OCI-LY1 (cell line): ENCODE measurements at regions not wholly inside any gene's neighbourhood (a gene's known extent, or its start where the extent isn't known, plus 50 kb on each side); places are given as distances from the start of the nearest gene placed in this dataset.

Source experiments
- H2AFZ ChIP-seq: fragments of 200-600 bp; sonication (generic), shearing (Covaris generic); 2 replicates; pipeline ENCODE4 v1.6.0; 2014; ENCODE audit warnings: antibody characterized with exemption, mild to moderate bottlenecking, low read length
- H3F3A ChIP-seq: fragments of 200-600 bp; sonication (generic), shearing (Covaris generic); 2 replicates; pipeline ENCODE4 v1.6.0; 2014; ENCODE audit warnings: mild to moderate bottlenecking, antibody characterized with exemption, low read length, moderate library complexity; ENCODE audit not compliant: insufficient read depth
- H3K27ac ChIP-seq: fragments of 200-600 bp; sonication (generic); 2 replicates; pipeline ENCODE4 v1.5.1; 2014; ENCODE audit warnings: low read length, mixed run types, mild to moderate bottlenecking, low read depth; ENCODE audit not compliant: poor library complexity, severe bottlenecking
- H3K27me3 ChIP-seq: fragments of 200-600 bp; sonication (generic); 2 replicates; pipeline ENCODE4 v1.6.0; 2014; ENCODE audit warnings: antibody characterized with exemption, mild to moderate bottlenecking, low read length, moderate library complexity; ENCODE audit not compliant: insufficient read depth
- H3K36me3 ChIP-seq: fragments of 200-600 bp; sonication (generic); 2 replicates; pipeline ENCODE4 v1.6.1; 2014; ENCODE audit warnings: mild to moderate bottlenecking, antibody characterized with exemption, low read length, moderate library complexity, mixed read lengths; ENCODE audit not compliant: insufficient read depth
- H3K4me1 ChIP-seq: fragments of 200-600 bp; sonication (generic); 2 replicates; pipeline ENCODE4 v1.5.1; 2014; ENCODE audit warnings: mild to moderate bottlenecking, low read length, moderate library complexity; ENCODE audit not compliant: insufficient read depth, severe bottlenecking
- H3K4me2 ChIP-seq: fragments of 200-600 bp; sonication (generic), shearing (Covaris generic); 2 replicates; pipeline ENCODE4 v1.6.1; 2014; ENCODE audit warnings: low read length
- H3K4me3 ChIP-seq: fragments of 200-600 bp; sonication (generic); 2 replicates; pipeline ENCODE4 v1.5.1; 2014; ENCODE audit warnings: low read length, low read depth, mild to moderate bottlenecking, mixed read lengths; ENCODE audit not compliant: poor library complexity, severe bottlenecking
- H3K79me2 ChIP-seq: fragments of 200-600 bp; shearing (Covaris generic); 2 replicates; pipeline ENCODE4 v1.6.1; 2016; ENCODE audit warnings: mixed run types, low read length, mixed read lengths; ENCODE audit not compliant: insufficient read depth
- H3K9ac ChIP-seq: fragments of 200-600 bp; sonication (generic), shearing (Covaris generic); 2 replicates; pipeline ENCODE4 v1.6.1; 2014; ENCODE audit warnings: mild to moderate bottlenecking, low read length, mixed read lengths
- H3K9me2 ChIP-seq: fragments of 200-600 bp; sonication (generic), shearing (Covaris generic); 2 replicates; pipeline ENCODE4 v1.6.1; 2014; ENCODE audit warnings: low read depth, mild to moderate bottlenecking, low read length, mixed read lengths
- H3K9me3 ChIP-seq: fragments of 200-600 bp; shearing (Covaris generic); 2 replicates; pipeline ENCODE4 v1.6.1; 2014; ENCODE audit warnings: low read length, mixed read lengths
- H4K20me1 ChIP-seq: fragments of 200-600 bp; sonication (generic), shearing (Covaris generic); 2 replicates; pipeline ENCODE4 v1.6.0; 2016; ENCODE audit warnings: mild to moderate bottlenecking, low read length; ENCODE audit not compliant: insufficient read depth
- CTCF ChIP-seq: fragments of 200-600 bp; sonication (generic), shearing (Covaris generic); IDR thresholded peaks from 2 replicates; pipeline ENCODE4 v1.5.1; 2017; ENCODE audit warnings: mild to moderate bottlenecking, antibody characterized with exemption, low read length, moderate library complexity, mixed read lengths
- EZH2 ChIP-seq: fragments of 200-600 bp; sonication (generic), shearing (Covaris generic); IDR thresholded peaks from 2 replicates; pipeline ENCODE4 v1.8.0; 2017; ENCODE audit warnings: borderline replicate concordance, mixed run types, mild to moderate bottlenecking, antibody characterized with exemption, low read length, moderate library complexity, mixed read lengths

- H3F3A ChIP-seq, result no peaks in the 10 kb centered on the region
- H3K9ac ChIP-seq, result no peak overlapping the region
- H3K36me3 ChIP-seq, result no peaks in the 10 kb centered on the region
- H4K20me1 ChIP-seq, result no peaks in the 10 kb centered on the region
- no peaks in the 10 kb centered on the region for H3K4me1 ChIP-seq
- H3K9me2 ChIP-seq, result no peaks in the 10 kb centered on the region
- no peak overlapping the region for H3K4me3 ChIP-seq
- no peak for TF ChIP-seq CTCF
- TF ChIP-seq EZH2, result no peak
- no peaks in the 10 kb centered on the region for H3K79me2 ChIP-seq
- no peak overlapping the region for H2AFZ ChIP-seq
- H3K27me3 ChIP-seq, result no peaks in the 10 kb centered on the region
- H3K4me2 ChIP-seq, result no peak overlapping the region
- H3K9me3 ChIP-seq, result no peaks in the 10 kb centered on the region
- no peak overlapping the region for H3K27ac ChIP-seq
Observed at GRCh38 chr2:33796511-33796910, 197.4 kb upstream of the FAM98A start.

- Histone ChIP-seq H2AFZ (no peak overlapping the region), H3K4me3 (no peak overlapping the region), H3K36me3 (no peaks in the 10 kb centered on the region), H3K27ac (no peak overlapping the region), H3K9me3 (no peaks in the 10 kb centered on the region), H4K20me1 (no peaks in the 10 kb centered on the region), H3K79me2 (no peaks in the 10 kb centered on the region), H3K27me3 (peaks cover 3% of the 10 kb centered on the region; the same call in 1 of the 2 replicates), H3F3A (no peaks in the 10 kb centered on the region), H3K9me2 (no peaks in the 10 kb centered on the region), H3K4me2 (no peak overlapping the region), H3K4me1 (no peaks in the 10 kb centered on the region), H3K9ac (no peak overlapping the region)
- TF ChIP-seq EZH2, result no peak
- no peak for TF ChIP-seq CTCF
Observed at GRCh38 chr2:33791625-33792024, 192.5 kb upstream of the FAM98A start.

GRCh38 chr2:33788044-33788443 lies 188.9 kb upstream of the FAM98A start:
- peaks cover 3% of the 10 kb centered on the region; the same call in 1 of the 2 replicates for H3K27me3 ChIP-seq
- no peak overlapping the region for H3K9ac ChIP-seq
- H3K27ac ChIP-seq, result no peak overlapping the region
- H2AFZ ChIP-seq, result no peak overlapping the region
- H3K36me3 ChIP-seq, result no peaks in the 10 kb centered on the region
- H3F3A ChIP-seq, result no peaks in the 10 kb centered on the region
- no peak for TF ChIP-seq EZH2
- no peak for TF ChIP-seq CTCF
- H4K20me1 ChIP-seq, result no peaks in the 10 kb centered on the region
- no peak overlapping the region for H3K4me2 ChIP-seq
- H3K9me2 ChIP-seq, result no peaks in the 10 kb centered on the region
- no peaks in the 10 kb centered on the region for H3K9me3 ChIP-seq
- H3K4me3 ChIP-seq, result no peak overlapping the region
- no peaks in the 10 kb centered on the region for H3K79me2 ChIP-seq
- no peaks in the 10 kb centered on the region for H3K4me1 ChIP-seq
